H1 (cell line): ENCODE measurements at regions not wholly inside any gene's neighbourhood (a gene's known extent, or its start where the extent isn't known, plus 50 kb on each side); places are given as distances from the start of the nearest gene placed in this dataset.

Experiments
- CTCF ChIA-PET: fragments of 300-600 bp; sonication (Branson Sonifier 250); formaldehyde crosslinking; loops from one replicate; lab custom pipeline; 2021; ENCODE audit not compliant: partially characterized antibody; lab: Charles Lee
- POLR2A ChIA-PET: fragments of 300-600 bp; sonication (Branson Sonifier 250); formaldehyde crosslinking; loops from one replicate; lab custom pipeline; 2021; ENCODE audit warnings: inconsistent platforms; ENCODE audit not compliant: partially characterized antibody; lab: Charles Lee
- DNase-seq, 2 experiments: peaks; one replicate each; pipeline versions ENCODE4 v3.0.0 to v3.0.0-alpha.2; 2010 to 2022; ENCODE audit warnings: low spot score in 2 of 2, low read depth in 1 of 2, mixed read lengths in 1 of 2
- FAIRE-seq: peaks from 2 replicates; lab custom pipeline; 2011; peaks lifted over from hg19 to GRCh38; lab: Jason Lieb, UNC
- H2AFZ ChIP-seq: 2 replicates; pipeline ENCODE4 v1.8.1; 2012; ENCODE audit warnings: low read length, inconsistent platforms
- H2AK5ac ChIP-seq: 2 replicates; pipeline ENCODE4 v1.6.1; 2013; ENCODE audit warnings: low read depth, low read length
- H2BK120ac ChIP-seq: replicated peaks from 2 replicates; pipeline ENCODE3; 2013; ENCODE audit warnings: low read depth, low read length, inconsistent platforms
- H2BK12ac ChIP-seq: 2 replicates; pipeline ENCODE4 v1.6.1; 2013; ENCODE audit warnings: low read depth, low read length
- H2BK15ac ChIP-seq: 2 replicates; pipeline ENCODE4 v1.6.1; 2013; ENCODE audit warnings: low read length
- H2BK20ac ChIP-seq: 2 replicates; pipeline ENCODE4 v1.6.1; 2013; ENCODE audit warnings: low read length
- H2BK5ac ChIP-seq: 2 replicates; pipeline ENCODE4 v1.6.1; 2013; ENCODE audit warnings: low read depth, low read length
- H3K14ac ChIP-seq: 2 replicates; pipeline ENCODE4 v1.6.1; 2013; ENCODE audit warnings: inconsistent platforms; ENCODE audit not compliant: insufficient read length
- H3K18ac ChIP-seq: 2 replicates; pipeline ENCODE4 v1.6.1; 2013; ENCODE audit warnings: low read length; ENCODE audit errors: extremely low read depth
- H3K23ac ChIP-seq: 2 replicates; pipeline ENCODE4 v1.6.1; 2013; ENCODE audit warnings: inconsistent platforms; ENCODE audit not compliant: insufficient read length
- H3K23me2 ChIP-seq: 2 replicates; pipeline ENCODE4 v1.6.1; 2013; ENCODE audit warnings: low read depth, low read length
- H3K27ac ChIP-seq: 2 replicates; pipeline ENCODE4 v1.6.1; 2011; ENCODE audit warnings: low read depth, low read length, inconsistent platforms
- H3K27me3 ChIP-seq, 4 experiments: replicated peaks in 1 of 4; 1 replicate in 1 of 4; 2 replicates in 3 of 4; pipeline versions ENCODE4 v1.6.1 to v1.8.1; 2011 to 2013; ENCODE audit warnings: low read length in 3 of 4, mild to moderate bottlenecking in 3 of 4, inconsistent platforms in 2 of 4, mixed read lengths in 2 of 4, moderate library complexity in 1 of 4; ENCODE audit not compliant: control insufficient read depth in 3 of 4, insufficient read depth in 3 of 4; ENCODE audit errors: extremely low read depth in 1 of 4
- H3K36me3 ChIP-seq, 4 experiments: 2 replicates each; pipeline versions ENCODE4 v1.6.1 to v1.8.1; 2011 to 2013; ENCODE audit warnings: mild to moderate bottlenecking in 4 of 4, low read length in 3 of 4, moderate library complexity in 2 of 4, control low read depth in 1 of 4, inconsistent platforms in 1 of 4; ENCODE audit not compliant: insufficient read depth in 4 of 4, control insufficient read depth in 2 of 4
- H3K4ac ChIP-seq: replicated peaks from 2 replicates; pipeline ENCODE3; 2013; ENCODE audit warnings: low read length, low read depth, mixed read lengths, inconsistent platforms; ENCODE audit not compliant: insufficient read length
- H3K4me1 ChIP-seq, 4 experiments: replicated peaks in 1 of 4; 1 replicate in 1 of 4; 2 replicates in 3 of 4; pipeline versions ENCODE4 v1.6.1 to v1.8.1; 2011 to 2013; ENCODE audit warnings: low read length in 3 of 4, inconsistent platforms in 2 of 4, mixed read lengths in 1 of 4; ENCODE audit not compliant: insufficient read depth in 4 of 4, control insufficient read depth in 3 of 4
- H3K4me2 ChIP-seq, 2 experiments: 2 replicates each; pipeline versions ENCODE4 v1.6.1 to v1.8.1; 2011 to 2013; ENCODE audit warnings: low read depth in 2 of 2, low read length in 2 of 2, control low read depth in 1 of 2, inconsistent platforms in 1 of 2, mild to moderate bottlenecking in 1 of 2; ENCODE audit not compliant: insufficient read depth in 1 of 2
- H3K4me3 ChIP-seq, 4 experiments: fragments of 200-600, 300-600 bp in 1 of 4; sonication (generic), shearing (Covaris generic), sonication (Bioruptor Twin) in 1 of 4; 2 replicates each; pipeline versions ENCODE4 v1.5.1 to v1.8.1; 2011 to 2016; ENCODE audit warnings: low read length in 4 of 4, low read depth in 3 of 4, control low read depth in 2 of 4, inconsistent platforms in 2 of 4, mild to moderate bottlenecking in 2 of 4, mixed read lengths in 1 of 4, moderate library complexity in 1 of 4; ENCODE audit not compliant: insufficient read depth in 2 of 4; ENCODE audit errors: extremely low read depth in 1 of 4
- H3K56ac ChIP-seq: replicated peaks from 2 replicates; pipeline ENCODE3; 2013; ENCODE audit warnings: low read depth, mild to moderate bottlenecking, mixed read lengths, low read length, inconsistent platforms; ENCODE audit not compliant: insufficient read length
- H3K79me1 ChIP-seq: 2 replicates; pipeline ENCODE4 v1.6.1; 2013; ENCODE audit warnings: low read depth, low read length, control low read depth
- H3K79me2 ChIP-seq, 2 experiments: 2 replicates each; pipeline versions ENCODE4 v1.6.1 to v1.8.1; 2012 to 2013; ENCODE audit warnings: low read length in 2 of 2, mild to moderate bottlenecking in 2 of 2, inconsistent platforms in 1 of 2; ENCODE audit not compliant: insufficient read depth in 2 of 2, control insufficient read depth in 1 of 2
- H3K9ac ChIP-seq, 4 experiments: replicated peaks in 1 of 4; 1 replicate in 1 of 4; 2 replicates in 3 of 4; pipeline versions ENCODE4 v1.6.1 to v1.8.1; 2011 to 2013; ENCODE audit warnings: low read depth in 3 of 4, low read length in 3 of 4, control low read depth in 2 of 4, mild to moderate bottlenecking in 2 of 4, moderate library complexity in 2 of 4, inconsistent platforms in 1 of 4; ENCODE audit errors: extremely low read depth in 1 of 4
- H3K9me3 ChIP-seq, 2 experiments: 2 replicates each; pipeline versions ENCODE4 v1.6.1 to v1.8.1; 2012 to 2013; ENCODE audit warnings: mild to moderate bottlenecking in 2 of 2, moderate library complexity in 2 of 2, control low read depth in 1 of 2, inconsistent platforms in 1 of 2, low read depth in 1 of 2, low read length in 1 of 2, mixed read lengths in 1 of 2; ENCODE audit not compliant: insufficient read depth in 2 of 2
- H4K20me1 ChIP-seq, 2 experiments: replicated peaks in 1 of 2; 2 replicates each; pipeline versions ENCODE3 to v1.8.1; 2011 to 2013; ENCODE audit warnings: inconsistent platforms in 2 of 2, low read length in 2 of 2, mild to moderate bottlenecking in 1 of 2; ENCODE audit not compliant: insufficient read depth in 2 of 2, control insufficient read depth in 1 of 2
- H4K5ac ChIP-seq: 2 replicates; pipeline ENCODE4 v1.6.1; 2013; ENCODE audit warnings: low read length, low read depth, mixed read lengths, inconsistent platforms; ENCODE audit not compliant: insufficient read length
- H4K8ac ChIP-seq: 2 replicates; pipeline ENCODE4 v1.8.0; 2013; ENCODE audit warnings: mild to moderate bottlenecking, moderate library complexity, low read length, inconsistent platforms; ENCODE audit not compliant: insufficient read depth; ENCODE audit errors: extremely low read depth
- H4K91ac ChIP-seq: replicated peaks from 2 replicates; pipeline ENCODE3; 2013; ENCODE audit warnings: low read length, mixed read lengths, inconsistent platforms; ENCODE audit not compliant: insufficient read length
- CTBP2 ChIP-seq: IDR thresholded peaks from 2 replicates; pipeline ENCODE4 v1.7.0; 2011; ENCODE audit warnings: borderline replicate concordance, mild to moderate bottlenecking, moderate library complexity, mixed read lengths, low read length; ENCODE audit not compliant: insufficient read depth, insufficient read length
- KDM4A ChIP-seq: IDR thresholded peaks from one replicate; pipeline ENCODE4 v1.7.1; 2012; ENCODE audit warnings: low read depth, mild to moderate bottlenecking, moderate library complexity, low read length, inconsistent platforms; ENCODE audit not compliant: severe bottlenecking
- MAFK ChIP-seq: IDR thresholded peaks from 2 replicates; pipeline ENCODE4 v1.6.1; 2012; ENCODE audit warnings: low read depth, mild to moderate bottlenecking, improper control_type of control experiment, low read length
- NANOG ChIP-seq: IDR thresholded peaks from 2 replicates; pipeline ENCODE4 v1.6.1; 2011; ENCODE audit warnings: low read length, low read depth, mild to moderate bottlenecking, inconsistent platforms; ENCODE audit not compliant: insufficient read depth, poor library complexity, severe bottlenecking
- RBBP5 ChIP-seq: IDR thresholded peaks from 2 replicates; pipeline ENCODE4 v1.7.1; 2012; ENCODE audit warnings: low read depth, mild to moderate bottlenecking, inconsistent platforms, low read length, moderate library complexity, borderline replicate concordance
- TAF1 ChIP-seq: IDR thresholded peaks from 2 replicates; pipeline ENCODE4 v1.6.1; 2011; ENCODE audit warnings: mild to moderate bottlenecking, low read depth, low read length
- WGBS, 2 experiments: shearing (Covaris generic) in 1 of 2; methylation state at CpG; one replicate each; pipeline versions ENCODE4 v1.1.6 to v1.1.7; 2013 to 2015; ENCODE audit warnings: low lambda C conversion rate in 2 of 2, mixed read lengths in 2 of 2, inconsistent platforms in 1 of 2, low coverage in 1 of 2, missing lambda C conversion rate in 1 of 2; ENCODE audit not compliant: insufficient replicate concordance in 2 of 2, insufficient coverage in 1 of 2, insufficient read length in 1 of 2; ENCODE audit errors: extremely low coverage in 1 of 2, missing lambda C conversion rate in 1 of 2; 5-methylcytosine and 5-hydroxymethylcytosine counted together

GRCh38 chr5:59988396-59988795 lies 94.9 kb upstream of the PDE4D start:
- H2BK5ac ChIP-seq: no peak overlapping the region
- no peaks in the 10 kb centered on the region for H3K4me1 ChIP-seq
- no peak overlapping the region for H3K56ac ChIP-seq
- WGBS, 2 experiments: 92% methylated on average over 7 of the region's 7 CpGs; no CpG with 5 or more reads in 1 of the 2 experiments
- no peaks in the 10 kb centered on the region for H3K27me3 ChIP-seq
- no peaks in the 10 kb centered on the region for H3K36me3 ChIP-seq
- H3K4ac ChIP-seq: no peak overlapping the region
- no peak overlapping the region for H2BK120ac ChIP-seq
- H2BK20ac ChIP-seq: no peak overlapping the region
- ChIA-PET POLR2A (no interaction called here), CTCF (no interaction called here)
- no peak overlapping the region for H2BK15ac ChIP-seq
- H3K79me1 ChIP-seq: no peaks in the 10 kb centered on the region
- no peak overlapping the region for H3K4me2 ChIP-seq
- no peaks in the 10 kb centered on the region for H3K23me2 ChIP-seq
- H3K4me3 ChIP-seq: no peak overlapping the region
- H3K27ac ChIP-seq: no peak overlapping the region
- H2AK5ac ChIP-seq: no peak overlapping the region
- no peak overlapping the region for H3K18ac ChIP-seq
- H3K9ac ChIP-seq: no peak overlapping the region
- H4K91ac ChIP-seq: no peak overlapping the region
- no peak overlapping the region for H2AFZ ChIP-seq
- no peaks in the 10 kb centered on the region for H3K79me2 ChIP-seq
- no peak overlapping the region for H4K8ac ChIP-seq
- no peaks in the 10 kb centered on the region for H3K9me3 ChIP-seq
- no peak overlapping the region for H3K14ac ChIP-seq
- TF ChIP-seq CTBP2 (no peak), TAF1 (no peak), MAFK (no peak), KDM4A (no peak), RBBP5 (no peak), NANOG (no peak)
- no peaks in the 10 kb centered on the region for H4K20me1 ChIP-seq
- no peak overlapping the region for H3K23ac ChIP-seq
- DNase-seq (no peak), FAIRE-seq (no peak)
- H2BK12ac ChIP-seq: no peak overlapping the region
- H4K5ac ChIP-seq: no peak overlapping the region
